ENCODE measurements at regions not wholly inside any gene's neighbourhood (a gene's known extent, or its start where the extent isn't known, plus 50 kb on each side); places are given as distances from the start of the nearest gene placed in this dataset.

DNA sequence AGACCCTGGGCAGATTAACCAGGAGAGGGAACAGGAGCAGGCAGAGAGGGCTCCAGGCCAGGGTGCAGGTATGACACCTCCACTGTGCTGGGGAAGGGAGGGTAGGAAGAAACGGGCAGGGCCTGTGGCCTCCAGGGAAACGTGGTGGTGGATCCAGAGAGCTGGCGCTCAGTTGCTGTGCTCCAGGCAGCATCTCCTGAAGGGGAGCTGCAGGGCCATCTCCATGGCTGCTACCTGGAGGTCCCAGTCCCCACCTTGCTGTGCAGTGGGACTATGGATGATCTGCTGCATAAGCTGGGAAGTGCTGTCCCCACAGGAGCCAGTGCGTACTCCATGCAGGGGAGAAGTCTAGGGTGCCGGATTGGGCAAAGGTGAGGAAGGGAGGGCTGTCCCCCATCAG lies 125.9 kb upstream of the RUNX3 start:
- TF ChIP-seq, protein P1, sequence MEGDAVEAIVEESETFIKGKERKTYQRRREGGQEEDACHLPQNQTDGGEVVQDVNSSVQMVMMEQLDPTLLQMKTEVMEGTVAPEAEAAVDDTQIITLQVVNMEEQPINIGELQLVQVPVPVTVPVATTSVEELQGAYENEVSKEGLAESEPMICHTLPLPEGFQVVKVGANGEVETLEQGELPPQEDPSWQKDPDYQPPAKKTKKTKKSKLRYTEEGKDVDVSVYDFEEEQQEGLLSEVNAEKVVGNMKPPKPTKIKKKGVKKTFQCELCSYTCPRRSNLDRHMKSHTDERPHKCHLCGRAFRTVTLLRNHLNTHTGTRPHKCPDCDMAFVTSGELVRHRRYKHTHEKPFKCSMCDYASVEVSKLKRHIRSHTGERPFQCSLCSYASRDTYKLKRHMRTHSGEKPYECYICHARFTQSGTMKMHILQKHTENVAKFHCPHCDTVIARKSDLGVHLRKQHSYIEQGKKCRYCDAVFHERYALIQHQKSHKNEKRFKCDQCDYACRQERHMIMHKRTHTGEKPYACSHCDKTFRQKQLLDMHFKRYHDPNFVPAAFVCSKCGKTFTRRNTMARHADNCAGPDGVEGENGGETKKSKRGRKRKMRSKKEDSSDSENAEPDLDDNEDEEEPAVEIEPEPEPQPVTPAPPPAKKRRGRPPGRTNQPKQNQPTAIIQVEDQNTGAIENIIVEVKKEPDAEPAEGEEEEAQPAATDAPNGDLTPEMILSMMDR (IDR thresholded peaks at IDR 0.05), result no peak
- no peak for TF ChIP-seq POLR2A (IDR thresholded peaks at IDR 0.05)

Data from thyroid gland (tissue), 4 donors.